ENCODE measurements at regions not wholly inside any gene's neighbourhood (a gene's known extent, or its start where the extent isn't known, plus 50 kb on each side); places are given as distances from the start of the nearest gene placed in this dataset.

- H3K4me2 ChIP-seq (ENCODE audit: insufficient read depth, low read length) = no peak overlapping the region
- peaks cover 3% of the 10 kb centered on the region for H3K27me3 ChIP-seq (ENCODE audit: insufficient read depth, low read length, poor library complexity)
- no peaks in the 10 kb centered on the region for H4K20me1 ChIP-seq (ENCODE audit: insufficient read depth, low read length)
Observed at GRCh38 chr5:136418301-136418700, 53.0 kb upstream of the TRPC7 start.

More at GRCh38 chr5:136418301-136418700, 53.0 kb upstream of the TRPC7 start:
- Histone ChIP-seq H3K4me3 (ENCODE audit: low read depth in 1 of 2, low read length in 2 of 2) (no peak overlapping the region), H3K27ac (ENCODE audit: low read length) (no peak overlapping the region), H3K9ac (ENCODE audit: low read depth, low read length) (no peak overlapping the region), H3K36me3 (ENCODE audit: insufficient read depth, low read length) (no peaks in the 10 kb centered on the region), H3K79me2 (ENCODE audit: insufficient read depth, low read length) (no peaks in the 10 kb centered on the region), H3K9me3 (ENCODE audit: insufficient read depth, low read length, severe bottlenecking) (no peaks in the 10 kb centered on the region), H3K4me1 (ENCODE audit: insufficient read depth, low read length) (no peaks in the 10 kb centered on the region), H2AFZ (ENCODE audit: low read depth, low read length) (no peak overlapping the region)
- ATAC-seq (ENCODE audit: insufficient read depth, low read depth) (no peak), DNase-seq (no peak)
- TF ChIP-seq EZH2 (IDR thresholded peaks at IDR 0.05; ENCODE audit: borderline replicate concordance, low read depth, low read length, severe bottlenecking) = no peak
- no peak for TF ChIP-seq CTCF (IDR thresholded peaks at IDR 0.05; ENCODE audit: borderline replicate concordance, extremely low read depth, low read length, poor library complexity, severe bottlenecking)

Data from DND-41 (cell line).